Lower leg skin (tissue), 3 donors: ENCODE measurements at regions not wholly inside any gene's neighbourhood (a gene's known extent, or its start where the extent isn't known, plus 50 kb on each side); places are given as distances from the start of the nearest gene placed in this dataset.

Experiments
- CTCF ChIP-seq, 3 donors: fragments of 450-650 bp; IDR thresholded peaks; one replicate each; pipeline ENCODE4 v1.5.1; 2016; ENCODE audit warnings: antibody characterized with exemption in 3 of 3, mild to moderate bottlenecking in 3 of 3, moderate library complexity in 2 of 3
- POLR2A ChIP-seq, 2 donors: fragments of 450-650 bp; IDR thresholded peaks; one replicate each; pipeline ENCODE4 v1.6.1; 2016 to 2017; ENCODE audit warnings: antibody characterized with exemption in 2 of 2, mild to moderate bottlenecking in 1 of 2, moderate library complexity in 1 of 2

GRCh38 chr2:18924886-18925285 lies 335.5 kb upstream of the NT5C1B start:
- no peak for TF ChIP-seq CTCF (IDR thresholded peaks at IDR 0.05)
- no peak for TF ChIP-seq POLR2A (IDR thresholded peaks at IDR 0.05)
